Body of pancreas (tissue), 4 donors: ENCODE measurements at regions not wholly inside any gene's neighbourhood (a gene's known extent, or its start where the extent isn't known, plus 50 kb on each side); places are given as distances from the start of the nearest gene placed in this dataset.

ENCODE experiments used
- CTCF ChIP-seq, 7 experiments: fragments of 450-650 bp in 4 of 7; fragments of 200-600 bp in 3 of 7; sonication (generic) in 3 of 7; IDR thresholded peaks; one replicate each; pipeline ENCODE4 v1.5.1; 2016 to 2019; ENCODE audit warnings: antibody characterized with exemption in 7 of 7
- POLR2A ChIP-seq, 3 donors: fragments of 450-650 bp; IDR thresholded peaks; one replicate each; pipeline ENCODE4 v1.6.1; 2016; ENCODE audit warnings: antibody characterized with exemption in 3 of 3, mild to moderate bottlenecking in 2 of 3

GRCh38 chr6:163643866-163644265 is 229.3 kb downstream of the QKI start:
- no peak for TF ChIP-seq CTCF (IDR thresholded peaks at IDR 0.05)
- TF ChIP-seq POLR2A (IDR thresholded peaks at IDR 0.05): no peak
